ENCODE measurements at regions not wholly inside any gene's neighbourhood (a gene's known extent, or its start where the extent isn't known, plus 50 kb on each side); places are given as distances from the start of the nearest gene placed in this dataset.
A peak's percentile ranks its signal among the peaks of the same experiment; 100 is the strongest.
"Not testable (repeated sequence)": the region's sequence is repeated elsewhere in the genome, so short reads cannot be mapped to it uniquely, and the experiment has no call there.

- DNase-seq = no peak
- intact Hi-C loops (cut with DNase I) = no loop called here
Measured at GRCh38 chr7:41447450-41448042, 255.3 kb downstream of the INHBA start.

GRCh38 chr7:41446606-41447449, 256.1 kb downstream of the INHBA start:
- intact Hi-C loops (cut with DNase I) = no loop called here
- no peak for DNase-seq

- intact Hi-C loops (cut with DNase I) = no loop called here
- peak in 3 of 42 donors; percentile 6 to 48 (median 26) for DNase-seq
Measured at GRCh38 chr7:41445946-41446345, 256.9 kb downstream of the INHBA start.

GRCh38 chr7:41445432-41445831, 257.5 kb downstream of the INHBA start:
- no peak for DNase-seq

GRCh38 chr7:41439515-41439879, 263.4 kb downstream of the INHBA start:
- intact Hi-C loops (cut with DNase I) = no loop called here
- no peak for DNase-seq

More at GRCh38 chr7:41445432-41445831, 257.5 kb downstream of the INHBA start:
- intact Hi-C loops (cut with DNase I) = no loop called here

- intact Hi-C loops (cut with DNase I) = no loop called here
- DNase-seq = no peak
Measured at GRCh38 chr7:41438705-41439514, 264.0 kb downstream of the INHBA start.

- intact Hi-C loops (cut with DNase I) = no loop called here
- no peak for DNase-seq
Measured at GRCh38 chr7:41437257-41438196, 265.4 kb downstream of the INHBA start.

- DNase-seq = no peak
- intact Hi-C loops (cut with DNase I) = no loop called here
Measured at GRCh38 chr7:41436139-41436538, 266.8 kb downstream of the INHBA start.

- intact Hi-C loops (cut with DNase I); DNase-seq: not testable (repeated sequence)
Measured at GRCh38 chr7:41435020-41435419, 267.9 kb downstream of the INHBA start.

GRCh38 chr7:41431671-41432070, 271.2 kb downstream of the INHBA start:
- no peak for DNase-seq
- intact Hi-C loops (cut with DNase I) = no loop called here

- no peak for DNase-seq
- intact Hi-C loops (cut with DNase I) = no loop called here
Measured at GRCh38 chr7:41428381-41428780, 274.5 kb downstream of the INHBA start.

GRCh38 chr7:41425926-41426325, 277.0 kb downstream of the INHBA start:
- intact Hi-C loops (cut with DNase I) = no loop called here
- no peak for DNase-seq

- intact Hi-C loops (cut with DNase I) = no loop called here
- DNase-seq = no peak
Measured at GRCh38 chr7:41421056-41421455, 281.8 kb downstream of the INHBA start.

- intact Hi-C loops (cut with DNase I) = no loop called here
- no peak for DNase-seq
Measured at GRCh38 chr7:41420421-41420820, 282.5 kb downstream of the INHBA start.

- DNase-seq = no peak
- intact Hi-C loops (cut with DNase I) = no loop called here
Measured at GRCh38 chr7:41418337-41418736, 284.6 kb downstream of the INHBA start.

- DNase-seq = no peak
- intact Hi-C loops (cut with DNase I) = no loop called here
Measured at GRCh38 chr7:41416208-41416595, 286.7 kb downstream of the INHBA start.

GRCh38 chr7:41415471-41416207, 287.3 kb downstream of the INHBA start:
- intact Hi-C loops (cut with DNase I) = no loop called here
- DNase-seq = no peak

- no peak for DNase-seq
- intact Hi-C loops (cut with DNase I) = no loop called here
Measured at GRCh38 chr7:41415051-41415450, 287.8 kb downstream of the INHBA start.

Measured in head of caudate nucleus (tissue), 42 donors.